ENCODE measurements at regions not wholly inside any gene's neighbourhood (a gene's known extent, or its start where the extent isn't known, plus 50 kb on each side); places are given as distances from the start of the nearest gene placed in this dataset.
"Not testable (repeated sequence)": the region's sequence is repeated elsewhere in the genome, so short reads cannot be mapped to it uniquely, and the experiment has no call there.

GRCh38 chr7:112540839-112541577, 60.2 kb downstream of the LSMEM1 start:
- DNase-seq: no peak

- no peak for DNase-seq
These were observed 66.1 kb downstream of the LSMEM1 start for GRCh38 chr7:112546723-112547513.

- no peak for DNase-seq
These were observed 67.1 kb downstream of the LSMEM1 start for GRCh38 chr7:112547916-112548315.

GRCh38 chr7:112550468-112551060, 69.8 kb downstream of the LSMEM1 start:
- peak in 1 of 2 donors; percentile 44 for DNase-seq

- not testable (repeated sequence) for DNase-seq
These were observed 70.7 kb downstream of the LSMEM1 start for GRCh38 chr7:112551521-112551920.

- no peak for DNase-seq
These were observed 73.8 kb downstream of the LSMEM1 start for GRCh38 chr7:112554591-112554990.

- no peak for DNase-seq
These were observed 75.8 kb downstream of the LSMEM1 start for GRCh38 chr7:112556633-112557032.

GRCh38 chr7:112566442-112567324, 85.9 kb downstream of the LSMEM1 start:
- DNase-seq: peak in 1 of 2 donors; percentile 9

- DNase-seq: no peak
These were observed 86.6 kb downstream of the LSMEM1 start for GRCh38 chr7:112567388-112567787.

GRCh38 chr7:112571852-112572607, 91.2 kb downstream of the LSMEM1 start:
- no peak for DNase-seq

GRCh38 chr7:112572669-112573301, 92.0 kb downstream of the LSMEM1 start:
- DNase-seq: no peak

- no peak for DNase-seq
These were observed 92.7 kb downstream of the LSMEM1 start for GRCh38 chr7:112573302-112574039.

GRCh38 chr7:112575864-112576263, 95.1 kb downstream of the LSMEM1 start:
- no peak for DNase-seq

- no peak for DNase-seq
These were observed 98.6 kb downstream of the LSMEM1 start for GRCh38 chr7:112579388-112579787.

GRCh38 chr7:112580717-112581435, 100.1 kb downstream of the LSMEM1 start:
- DNase-seq: no peak

GRCh38 chr7:112581529-112581928, 100.7 kb downstream of the LSMEM1 start:
- no peak for DNase-seq

GRCh38 chr7:112584290-112584689, 103.5 kb downstream of the LSMEM1 start:
- no peak for DNase-seq

GRCh38 chr7:112587504-112587903, 106.7 kb downstream of the LSMEM1 start:
- DNase-seq: no peak
